GM21360 (cell line): ENCODE measurements at regions not wholly inside any gene's neighbourhood (a gene's known extent, or its start where the extent isn't known, plus 50 kb on each side); places are given as distances from the start of the nearest gene placed in this dataset.
"Not testable (repeated sequence)": the region's sequence is repeated elsewhere in the genome, so short reads cannot be mapped to it uniquely, and the experiment has no call there.

Source experiments
- ATAC-seq: cut with Tn5 transposase; IDR thresholded peaks from one replicate; pipeline ENCODE4 v1.9.1; 2021; ENCODE audit warnings: mild to moderate bottlenecking, moderate library complexity; ENCODE audit not compliant: unreplicated experiment

DNA sequence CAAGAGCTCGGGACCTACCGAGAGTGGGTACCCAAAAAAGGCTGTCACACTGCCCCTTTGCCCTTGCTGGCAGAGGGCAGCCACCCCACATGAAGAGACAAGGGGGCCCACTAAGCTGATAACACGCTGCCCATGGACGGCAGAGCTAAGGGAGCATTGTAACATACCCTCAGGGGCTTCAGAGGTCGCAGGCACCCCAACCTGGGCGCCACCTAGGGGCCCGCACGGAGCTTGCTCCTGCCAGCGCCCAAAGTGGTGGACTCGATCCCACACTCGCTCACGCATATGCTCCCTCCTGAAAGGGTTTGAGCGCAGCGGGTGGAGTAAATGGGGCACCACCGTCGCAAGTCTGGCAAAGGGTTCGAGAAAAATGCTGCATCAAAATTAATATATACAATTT, 975.4 kb downstream of the ZPLD1 start:
- ATAC-seq = no peak

DNA sequence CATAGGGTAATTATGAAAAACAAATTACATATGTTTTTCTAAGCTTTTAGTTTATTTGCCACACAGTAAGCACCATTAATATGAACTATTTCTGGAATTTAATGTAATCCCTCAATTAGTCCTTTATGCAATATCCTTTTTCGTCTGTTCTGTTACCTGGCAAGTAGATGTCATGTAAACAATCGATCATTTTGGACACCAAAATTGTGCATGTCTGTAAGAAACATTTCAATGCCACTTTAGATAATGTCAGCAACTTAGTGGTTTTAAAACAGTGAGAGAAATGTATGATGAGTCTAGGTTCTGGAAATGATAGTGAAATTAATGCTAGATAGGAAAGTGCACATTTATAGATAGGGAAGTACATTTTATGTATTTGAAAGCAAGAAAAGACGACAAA, 986.6 kb downstream of the ZPLD1 start:
- no peak for ATAC-seq

DNA sequence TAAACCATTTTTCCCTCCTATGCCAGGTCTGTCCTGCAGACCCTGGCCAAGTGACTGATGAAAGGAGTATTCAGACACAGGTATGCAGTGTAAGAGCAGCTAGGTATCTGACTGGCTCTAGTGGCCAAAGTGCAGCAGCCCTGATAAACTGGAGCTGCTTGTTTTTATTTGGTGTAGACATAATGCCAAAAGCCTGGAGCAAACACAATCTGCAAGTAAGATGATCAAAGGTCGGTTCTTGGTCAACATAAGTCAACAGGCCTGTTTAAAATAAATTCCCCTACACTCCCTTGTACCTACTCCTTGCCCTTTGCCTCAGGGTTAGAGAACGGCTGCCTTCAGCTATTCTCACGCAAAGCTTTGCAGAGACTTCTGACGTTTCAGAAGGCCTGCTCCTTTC, 1003.1 kb downstream of the ZPLD1 start:
- no peak for ATAC-seq

DNA sequence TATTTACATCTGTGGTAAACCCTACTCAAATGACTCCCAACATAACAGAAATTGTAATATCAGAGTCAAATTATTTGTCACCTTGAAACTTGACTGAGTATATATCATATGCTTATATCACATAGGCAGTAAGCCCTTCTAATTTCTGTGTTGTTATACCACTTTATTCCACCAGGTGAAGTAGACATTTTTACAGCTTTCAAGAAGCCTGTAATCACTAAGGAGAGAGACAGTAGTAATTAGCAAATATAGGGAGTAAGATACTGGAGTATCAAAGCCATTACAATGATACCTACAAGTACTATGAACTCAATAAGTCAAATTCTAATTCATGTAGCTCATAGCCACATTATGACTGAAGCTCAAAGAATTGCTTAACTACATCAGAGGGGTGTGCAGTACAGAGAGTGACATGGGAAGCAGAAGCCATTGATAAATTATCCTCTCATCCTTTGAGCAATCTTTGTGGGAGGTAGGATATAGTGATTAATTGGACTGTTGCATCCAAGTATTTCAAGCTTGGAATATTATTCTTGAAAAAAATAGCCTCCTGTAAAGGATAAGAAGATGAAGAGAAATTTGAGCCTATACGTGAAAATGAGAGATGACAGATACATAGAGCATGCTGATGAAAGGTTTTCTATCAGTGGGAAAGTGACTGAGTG, 1005.9 kb downstream of the ZPLD1 start:
- ATAC-seq = peak; percentile 75

DNA sequence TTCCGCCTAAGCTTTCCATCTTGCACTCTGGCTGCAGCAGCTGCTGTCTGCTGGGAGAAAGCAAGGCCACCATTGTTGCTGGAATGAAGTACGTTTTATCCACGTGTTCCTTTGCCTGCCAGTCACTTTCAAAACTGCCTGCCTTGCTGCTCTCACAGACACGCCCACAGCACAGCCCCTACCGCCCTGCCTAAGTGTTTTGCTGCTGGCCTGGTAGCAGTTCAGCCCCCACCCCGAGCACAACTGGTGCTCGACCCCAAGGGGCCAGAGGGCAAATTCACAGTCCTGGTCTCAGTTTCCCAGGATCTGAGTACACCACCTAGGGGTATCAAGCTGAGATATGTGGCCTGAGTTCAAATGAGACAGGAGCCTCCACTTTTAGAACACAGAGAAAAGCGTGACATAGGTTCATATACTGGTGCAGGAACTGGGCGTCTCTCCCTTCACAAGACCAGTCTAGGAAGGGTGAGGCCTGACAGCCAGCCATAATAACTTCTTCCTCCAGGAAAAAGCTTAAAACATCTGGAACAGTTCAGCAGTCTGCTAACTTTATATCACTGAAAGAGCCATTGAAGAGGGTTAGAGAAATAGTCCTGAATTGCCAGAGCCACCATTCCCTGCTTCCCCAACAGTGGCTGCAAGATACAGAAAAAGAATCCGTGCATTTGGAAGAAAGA, 1012.3 kb downstream of the ZPLD1 start:
- ATAC-seq = no peak

DNA sequence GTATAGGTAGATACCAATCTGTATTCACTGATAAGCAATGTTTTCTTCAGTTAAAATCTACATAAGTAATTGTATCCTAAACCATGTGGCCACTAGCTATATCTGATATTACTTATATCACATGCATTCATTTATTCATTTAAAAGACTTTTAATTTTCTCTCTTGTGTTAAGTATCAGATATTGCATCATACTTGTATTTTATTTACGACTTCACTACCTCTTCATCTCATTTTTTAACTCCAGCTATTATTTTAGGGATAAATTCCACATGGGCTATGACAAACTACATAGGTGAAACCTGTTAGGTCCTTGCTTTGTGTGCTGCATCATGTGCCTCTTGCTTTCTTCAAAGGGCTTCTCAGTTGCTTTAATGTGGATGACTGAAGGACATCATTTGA, 1018.3 kb downstream of the ZPLD1 start:
- ATAC-seq = no peak

DNA sequence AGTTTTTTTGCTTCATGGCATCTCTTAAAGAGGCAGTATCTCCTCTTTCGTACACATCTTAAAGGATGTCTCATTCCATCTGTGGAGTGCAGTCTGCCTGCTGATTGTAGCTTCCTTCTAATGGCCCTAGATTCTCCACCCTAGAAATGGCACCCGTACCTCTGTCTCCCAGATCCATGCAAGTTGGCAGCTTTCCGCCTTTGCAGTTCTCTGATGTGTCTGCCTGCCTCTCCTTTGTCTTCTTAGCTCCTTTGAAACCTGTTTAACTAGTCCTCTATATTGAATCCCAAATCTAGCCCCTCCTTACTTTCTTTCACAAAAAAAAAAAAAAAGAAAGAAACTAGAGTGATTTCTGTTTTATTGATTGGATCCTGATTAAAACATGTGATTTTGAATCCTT, 1025.0 kb downstream of the ZPLD1 start:
- ATAC-seq = no peak

DNA sequence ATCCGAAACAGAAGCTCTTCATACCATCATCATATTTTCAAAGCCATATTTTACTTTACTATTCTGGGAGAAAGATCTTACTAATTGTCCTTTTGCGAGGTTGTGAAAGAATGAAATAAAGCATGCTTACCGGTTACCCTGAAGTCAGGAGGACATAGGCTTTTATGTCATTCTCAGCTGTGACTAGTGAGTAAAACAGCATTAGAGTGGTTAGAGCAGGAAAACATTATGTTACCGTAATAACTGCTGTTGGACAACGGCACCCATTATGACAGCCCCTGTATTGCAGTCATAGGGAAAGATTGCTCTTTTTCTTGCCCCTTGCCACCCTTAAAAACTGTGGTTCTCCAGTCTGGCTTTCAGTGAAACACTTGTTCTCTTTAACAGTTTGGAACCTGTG, 1035.7 kb downstream of the ZPLD1 start:
- no peak for ATAC-seq

DNA sequence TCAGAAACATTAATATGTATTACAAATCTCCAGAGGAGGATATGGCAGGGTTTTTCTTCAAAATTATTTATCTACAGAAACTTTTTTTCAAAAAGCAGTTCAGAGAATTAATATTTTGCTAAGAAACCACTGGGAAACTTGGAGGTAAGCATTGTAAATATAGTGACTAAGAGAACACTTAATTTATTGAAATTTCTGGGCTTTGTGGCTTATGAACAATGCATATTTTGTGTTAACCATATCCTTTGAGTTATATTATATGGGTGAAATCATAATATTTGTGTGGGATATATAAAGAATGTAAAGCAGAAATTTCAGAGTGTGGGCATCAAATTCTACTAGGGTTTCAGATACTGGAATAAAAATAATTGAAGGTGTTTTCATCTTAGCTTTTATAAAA, 1059.2 kb downstream of the ZPLD1 start:
- ATAC-seq = no peak

DNA sequence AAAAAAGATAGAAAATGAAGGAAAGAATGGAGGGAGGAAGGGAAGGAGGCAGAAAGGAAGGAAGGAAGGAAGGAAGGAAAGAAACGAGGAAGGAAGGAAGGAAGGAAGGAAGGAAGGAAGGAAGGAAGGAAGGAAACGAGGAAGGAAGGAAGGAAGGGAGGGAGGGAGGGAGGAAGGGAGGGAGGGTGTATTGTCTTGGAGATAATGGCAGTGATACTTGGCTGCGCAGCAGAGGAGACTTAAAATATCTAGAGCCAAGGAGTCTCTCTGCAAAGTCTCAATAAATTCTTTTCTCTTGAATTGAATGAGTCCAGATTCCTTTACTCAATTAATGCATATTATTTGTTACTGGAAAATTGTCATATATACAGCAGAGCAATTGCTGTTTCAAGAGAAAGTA, 1059.7 kb downstream of the ZPLD1 start:
- ATAC-seq = no peak

DNA sequence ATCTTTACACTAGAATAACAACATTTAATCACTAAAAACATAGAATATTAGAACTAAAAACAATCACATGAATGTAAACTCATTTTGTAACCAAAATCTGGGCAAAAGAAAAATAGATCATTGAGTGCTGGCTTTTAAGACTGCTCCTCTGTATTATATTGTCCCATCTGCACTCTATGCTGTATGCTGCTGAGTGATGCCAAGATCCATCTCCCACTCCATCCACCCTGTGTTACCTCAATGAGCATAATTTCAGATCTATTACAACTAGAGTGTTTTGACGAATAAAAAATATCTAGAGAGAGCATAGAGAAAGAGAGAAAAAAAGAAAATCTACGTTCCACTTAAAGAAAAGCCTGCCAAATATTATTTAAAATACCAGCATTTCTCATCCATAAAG, 1060.4 kb downstream of the ZPLD1 start:
- ATAC-seq = no peak

DNA sequence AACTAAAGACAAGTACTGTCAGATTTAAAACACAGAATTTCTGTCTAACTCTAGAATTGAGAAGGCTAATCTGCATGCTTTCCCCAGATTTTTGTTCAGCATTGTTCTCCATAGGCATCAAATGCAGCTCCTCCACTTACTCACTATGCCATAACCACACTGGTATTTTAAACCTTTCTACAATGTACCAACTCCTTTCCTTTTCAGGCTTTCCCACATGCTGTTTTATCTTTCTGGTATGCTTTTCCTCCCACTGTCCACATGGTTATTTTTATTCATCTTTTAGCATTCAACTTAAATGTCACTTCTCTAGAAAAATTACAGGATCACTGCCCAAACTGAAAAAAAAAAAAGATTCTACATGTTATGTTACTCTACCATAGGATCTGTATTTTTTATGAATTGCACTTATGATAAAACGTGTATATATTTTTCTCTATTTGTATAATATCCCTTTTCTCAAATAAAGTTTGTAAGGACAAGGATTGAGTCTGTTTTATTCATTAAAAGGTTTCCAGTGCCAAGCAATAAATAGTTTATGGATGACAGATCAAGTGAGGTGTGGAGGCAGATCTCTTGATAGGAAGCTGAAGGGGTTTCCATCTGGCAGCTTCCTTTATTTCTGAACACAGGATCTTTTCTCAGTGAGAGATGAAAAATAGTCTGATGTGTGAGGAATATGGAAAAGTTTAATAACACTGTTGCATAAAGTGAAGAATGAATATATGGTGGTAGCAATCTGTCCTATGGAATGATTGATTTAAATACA, 1064.5 kb downstream of the ZPLD1 start:
- no peak for ATAC-seq

DNA sequence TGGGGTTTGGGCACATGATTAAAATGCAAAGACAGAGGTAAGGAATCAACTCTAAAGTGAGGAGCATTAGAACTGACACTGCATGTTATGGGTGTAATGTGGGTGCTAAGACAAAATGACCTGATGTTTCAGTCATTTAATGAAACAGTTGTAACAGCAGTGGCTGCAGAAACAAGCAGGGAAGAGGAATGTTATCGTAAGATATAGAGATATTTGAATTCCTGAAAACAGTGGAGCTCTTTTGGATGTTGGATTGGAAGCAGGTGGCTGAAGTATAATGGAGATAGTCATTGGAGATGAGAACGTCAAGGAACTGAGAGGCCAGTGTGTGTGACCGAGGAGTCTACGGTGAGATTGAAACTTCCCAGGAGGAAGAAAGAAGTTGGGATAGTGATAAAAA, 1065.2 kb downstream of the ZPLD1 start:
- ATAC-seq = no peak

DNA sequence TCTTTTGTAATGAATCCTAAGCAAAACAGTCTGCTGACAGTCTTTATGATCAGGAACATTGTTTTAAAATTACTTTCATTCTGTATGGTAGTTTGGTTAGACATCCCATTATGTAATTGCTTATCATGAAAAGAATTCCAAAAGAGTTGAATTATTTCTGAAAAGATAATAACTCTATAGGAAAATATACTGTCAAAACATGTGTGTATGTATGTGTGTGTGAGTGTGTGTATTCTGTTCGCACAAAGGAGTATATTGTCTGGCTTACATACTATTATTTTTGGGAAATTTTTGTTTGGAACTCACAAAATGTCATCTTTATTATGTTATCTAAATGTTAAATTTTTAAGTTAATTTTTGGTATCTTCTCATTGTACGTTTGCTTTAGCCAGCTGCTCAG, 1075.9 kb downstream of the ZPLD1 start:
- no peak for ATAC-seq

DNA sequence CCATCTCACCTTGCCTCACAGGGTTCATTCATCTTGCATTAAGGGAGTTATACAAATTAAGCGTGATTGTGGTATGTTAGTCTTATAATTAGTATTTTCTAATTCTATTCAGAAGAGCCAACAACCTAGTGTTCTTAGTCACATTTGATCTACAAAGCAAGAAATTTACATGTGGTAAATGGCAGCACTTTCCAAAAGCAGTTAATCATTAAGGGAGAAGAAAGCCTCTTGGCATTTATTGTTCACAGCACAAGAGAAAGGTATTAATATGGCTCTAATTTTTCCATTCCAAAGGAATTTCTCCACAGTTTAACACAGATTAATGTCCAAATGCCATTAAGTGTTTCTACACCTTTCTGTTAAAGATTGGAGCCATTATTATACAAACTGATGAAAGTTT, 1077.1 kb downstream of the ZPLD1 start:
- ATAC-seq = no peak

DNA sequence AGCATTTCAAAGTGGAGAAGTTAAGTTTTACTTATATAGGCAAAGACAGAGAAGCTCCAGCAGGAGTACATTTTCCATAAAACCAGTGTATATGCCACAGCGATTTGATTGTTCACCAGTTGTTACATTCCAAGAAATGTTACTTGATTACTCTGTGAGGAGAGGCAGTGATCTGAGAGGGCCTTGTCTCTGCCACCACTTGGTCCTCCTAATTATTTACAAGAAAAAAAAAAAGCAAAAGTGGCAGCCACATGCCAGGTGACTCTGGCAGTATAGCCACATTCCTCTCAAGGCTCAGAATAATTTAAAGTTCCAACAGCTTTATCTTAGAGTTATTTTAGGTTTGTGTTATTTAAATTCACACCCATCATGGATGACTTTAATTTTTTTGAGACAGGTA, 1077.8 kb downstream of the ZPLD1 start:
- no peak for ATAC-seq

DNA sequence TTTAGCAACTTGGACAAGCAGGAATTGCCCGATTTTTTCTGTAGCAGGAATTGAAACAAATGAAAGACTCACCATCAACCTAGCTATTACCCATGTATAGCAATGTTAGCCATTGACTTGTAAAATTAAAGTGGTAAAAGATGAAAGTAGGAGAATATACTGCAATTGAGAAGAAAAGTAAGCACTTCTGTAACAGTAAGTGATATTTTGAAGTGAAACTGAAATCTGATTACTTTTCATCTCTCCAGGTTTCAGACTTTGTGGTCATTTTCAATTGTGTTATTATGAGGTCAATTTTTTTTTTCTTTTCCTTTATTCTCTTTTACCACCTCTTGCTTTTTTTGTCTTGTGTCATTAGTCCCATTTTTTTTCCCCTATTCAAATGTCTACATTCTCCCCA, 1078.2 kb downstream of the ZPLD1 start:
- no peak for ATAC-seq

DNA sequence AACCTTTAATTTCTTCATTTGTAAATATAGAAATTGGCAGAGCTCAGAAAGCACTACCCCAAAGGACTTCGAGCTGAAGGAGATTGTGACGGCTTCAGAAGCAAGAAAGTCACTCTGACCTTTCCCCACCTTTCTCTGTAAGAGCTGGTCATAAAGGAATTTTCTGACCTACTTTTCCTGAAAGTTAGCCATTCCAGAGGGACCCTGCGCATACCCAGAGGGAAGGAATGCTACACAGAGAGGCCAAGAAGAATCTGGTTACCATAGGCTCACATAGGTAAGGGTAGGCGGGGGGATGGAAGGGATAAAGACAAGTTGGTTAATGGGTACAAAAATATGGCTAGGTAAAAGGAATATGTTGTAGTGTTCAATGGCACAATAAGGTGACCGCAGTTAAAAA, 1080.3 kb downstream of the ZPLD1 start:
- ATAC-seq = no peak

DNA sequence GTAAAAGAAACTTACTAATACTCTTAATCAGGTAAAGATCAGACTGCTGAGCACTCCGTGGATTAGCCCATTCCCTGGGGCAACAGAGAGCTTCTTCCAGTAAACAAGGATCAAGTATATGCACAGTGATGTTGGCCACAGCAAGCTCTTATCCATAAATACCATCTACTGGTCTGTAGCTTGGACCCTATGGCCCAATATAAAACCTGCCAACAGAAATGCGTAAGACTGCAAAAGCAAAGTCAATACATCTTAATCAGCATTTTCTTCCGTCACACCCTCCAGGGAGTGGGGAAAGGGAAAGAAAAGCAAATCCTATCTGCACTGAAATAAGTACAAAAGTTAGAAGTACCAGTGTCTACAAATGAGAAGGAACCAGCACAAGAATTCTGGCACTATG, 1082.1 kb downstream of the ZPLD1 start:
- ATAC-seq = no peak

DNA sequence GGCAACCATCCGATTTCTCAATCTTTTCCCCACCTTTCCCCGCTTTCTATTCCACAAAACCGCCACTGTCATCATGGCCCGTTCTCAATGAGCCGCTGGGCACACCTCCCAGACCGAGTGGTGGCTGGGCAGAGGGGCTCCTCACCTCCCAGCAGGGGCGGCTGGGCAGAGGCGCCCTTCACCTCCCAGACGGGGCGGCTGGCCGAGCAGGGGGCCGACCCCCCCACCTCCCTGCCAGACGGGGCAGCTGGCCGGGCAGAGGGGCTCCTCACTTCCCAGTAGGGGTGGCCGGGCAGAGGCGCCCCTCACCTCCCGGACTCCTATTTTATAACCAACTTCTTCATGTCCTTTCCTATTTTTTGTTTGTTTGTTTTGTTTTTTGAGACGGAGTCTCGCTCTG, 1096.5 kb downstream of the ZPLD1 start:
- ATAC-seq = not testable (repeated sequence)

DNA sequence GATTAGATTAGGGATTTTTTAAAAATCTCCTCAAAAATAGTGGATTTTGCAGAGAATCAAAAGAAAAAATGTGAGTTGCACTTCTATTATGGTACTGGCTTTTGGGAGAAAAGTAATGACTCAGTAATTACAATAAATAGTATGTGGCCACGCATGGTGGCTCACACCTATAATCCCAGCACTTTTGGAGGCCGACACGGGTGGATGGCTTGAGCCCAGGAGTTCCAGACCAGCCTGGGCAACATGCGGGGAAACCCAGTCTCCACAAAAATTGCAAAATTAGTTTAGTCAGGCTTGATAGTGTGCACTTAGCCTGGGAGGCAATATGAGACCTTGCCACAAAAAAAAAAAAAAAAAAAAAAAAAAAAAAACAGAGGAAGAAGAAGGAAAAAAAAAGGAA, 1098.2 kb downstream of the ZPLD1 start:
- no peak for ATAC-seq

DNA sequence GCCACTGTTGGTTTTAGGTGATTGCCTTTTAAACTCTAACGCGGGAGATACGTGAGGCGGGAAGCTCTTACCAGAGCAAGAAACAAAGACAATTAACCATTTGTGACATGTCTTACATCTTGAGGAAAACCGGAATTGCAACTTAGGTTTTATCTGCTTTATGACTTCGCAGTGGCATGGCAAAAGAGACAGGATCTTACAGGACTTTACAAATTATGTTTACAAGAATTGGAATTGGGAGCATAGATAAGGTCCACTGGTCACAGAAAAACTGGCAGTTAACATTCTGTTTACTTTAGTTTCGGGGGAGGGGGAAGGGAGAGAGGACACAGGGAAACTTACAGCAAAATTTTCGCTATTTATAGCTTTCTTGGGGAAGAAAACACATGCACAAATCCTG, 1119.6 kb downstream of the ZPLD1 start:
- ATAC-seq = no peak
